ENCODE measurements at regions not wholly inside any gene's neighbourhood (a gene's known extent, or its start where the extent isn't known, plus 50 kb on each side); places are given as distances from the start of the nearest gene placed in this dataset.

DNA sequence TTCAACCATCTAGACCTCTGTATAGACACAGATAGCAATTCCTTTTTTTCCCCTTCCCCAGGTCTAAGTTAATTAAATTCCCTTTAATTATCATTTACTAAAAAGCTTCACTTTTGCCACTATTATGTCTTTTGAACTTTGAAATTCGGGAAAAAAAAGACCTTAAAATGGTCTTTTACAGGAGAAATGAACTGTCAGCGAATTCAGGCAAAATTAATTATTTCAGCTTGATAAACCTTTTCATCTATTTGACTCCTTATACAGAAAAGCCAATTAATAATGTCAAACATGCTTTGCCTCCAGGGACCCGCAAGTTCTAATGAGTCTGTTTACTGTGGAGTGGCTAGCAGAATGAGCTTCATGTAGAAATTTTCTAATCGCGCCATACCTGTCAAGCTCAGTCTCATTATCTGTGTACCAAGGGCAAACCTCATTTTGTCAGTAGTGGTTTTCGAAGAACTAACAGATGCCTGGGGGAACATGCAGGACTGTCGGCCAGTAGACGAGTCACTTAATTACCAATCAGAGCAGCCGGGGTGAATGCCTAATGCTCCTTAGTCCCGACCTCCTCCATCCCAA is 287.7 kb downstream of the INSIG2 start:
- no peak for DNase-seq

DNA sequence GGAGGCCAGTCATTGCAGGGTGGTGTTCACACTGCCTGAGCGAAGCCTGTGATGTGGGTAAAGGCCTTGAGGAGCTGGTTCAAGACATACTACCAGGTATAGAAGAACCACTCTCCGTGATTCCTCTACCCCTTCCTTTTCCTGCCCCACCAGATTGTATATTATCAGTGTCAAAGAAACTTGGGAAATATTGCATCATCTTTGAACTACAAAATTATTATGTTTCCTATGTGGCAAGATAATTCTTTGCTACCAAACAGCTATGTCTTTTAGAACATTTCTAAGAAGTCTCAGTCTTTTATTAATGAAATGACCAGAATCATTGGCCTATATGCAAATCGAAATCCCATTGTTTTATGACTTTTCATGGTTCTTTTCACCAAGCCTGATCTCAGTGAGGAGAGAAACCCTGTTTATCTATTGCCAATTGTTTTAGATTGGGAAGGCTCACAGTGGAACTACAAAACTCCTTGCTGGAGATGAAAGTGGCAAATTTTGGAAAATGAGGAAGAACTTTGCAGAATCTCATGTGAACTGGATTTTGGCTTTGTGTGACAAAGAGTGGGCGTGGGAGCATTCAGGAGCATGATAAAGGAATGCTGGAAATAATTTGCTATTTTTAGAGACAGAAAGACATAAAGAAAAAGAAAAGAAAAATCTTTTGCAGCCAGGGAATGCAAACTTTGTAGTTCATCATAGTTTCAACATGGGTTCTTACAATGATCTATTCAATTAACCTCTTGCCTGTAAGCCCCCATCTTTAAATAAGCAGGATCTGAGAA is 286.9 kb downstream of the INSIG2 start:
- no peak for DNase-seq

DNA sequence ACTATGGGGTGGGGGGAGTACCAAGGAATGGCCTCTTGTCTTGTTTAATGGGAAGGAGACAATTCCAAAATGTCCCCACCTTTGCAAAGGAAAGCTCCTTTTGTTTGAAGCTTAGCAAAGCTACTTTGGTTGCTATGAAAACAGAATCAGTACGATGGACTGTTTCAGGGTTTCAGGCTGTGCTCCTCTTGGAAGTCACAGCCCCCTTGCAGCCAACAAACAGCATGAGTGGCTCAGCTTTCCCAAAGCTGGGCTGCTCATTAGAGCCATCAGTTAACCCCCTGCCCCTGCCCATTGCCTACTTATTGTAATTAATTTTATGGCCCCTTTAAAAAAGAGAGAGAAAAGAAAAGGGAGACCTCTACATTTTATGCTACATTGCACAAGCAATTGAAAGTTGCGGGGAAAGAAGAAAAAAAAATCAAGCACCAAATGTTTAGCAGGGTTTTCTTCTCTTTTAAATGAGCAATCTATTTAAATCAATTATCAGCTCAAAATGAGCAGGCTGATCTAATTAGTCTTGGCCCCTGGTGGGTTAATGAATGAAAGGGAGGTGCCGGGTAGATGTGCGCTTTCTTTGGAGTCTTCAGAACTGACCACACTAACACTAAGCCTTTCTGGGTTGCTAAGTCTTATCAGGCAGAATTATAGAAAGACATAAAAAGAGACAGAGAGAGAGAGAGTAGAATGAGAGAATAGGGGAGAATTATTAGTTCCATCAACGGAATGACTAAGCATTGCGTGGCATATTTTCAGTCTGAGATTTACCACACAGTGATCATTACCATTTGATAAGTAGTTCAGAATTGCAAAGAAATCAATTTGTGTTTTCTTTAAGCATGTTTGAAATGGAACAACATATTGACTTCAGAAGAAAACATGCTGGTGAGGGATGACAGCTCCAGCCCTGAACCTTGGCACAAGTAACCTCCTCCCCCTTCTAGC is 284.9 kb downstream of the INSIG2 start:
- no peak for DNase-seq

DNA sequence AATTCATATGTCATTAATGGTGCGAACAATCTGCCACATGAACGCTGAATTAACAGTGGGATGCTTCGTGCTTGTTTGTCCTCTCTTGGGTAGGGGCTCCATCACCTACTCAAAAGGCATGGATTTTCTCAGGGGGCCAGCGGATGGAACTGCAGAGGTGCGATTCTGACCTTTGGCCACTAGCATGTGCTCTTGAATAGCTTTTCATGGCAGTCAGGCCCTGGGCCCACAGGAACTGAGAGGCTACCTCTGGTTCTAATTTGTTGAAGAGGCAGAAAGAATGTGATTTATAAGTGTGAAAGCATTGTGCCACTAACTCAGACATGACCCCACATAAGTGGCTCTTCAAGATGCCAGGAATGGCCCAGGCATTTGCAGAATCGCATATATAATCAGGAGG is 283.2 kb downstream of the INSIG2 start:
- DNase-seq = peak in 1 of 14 donors; percentile 8

DNA sequence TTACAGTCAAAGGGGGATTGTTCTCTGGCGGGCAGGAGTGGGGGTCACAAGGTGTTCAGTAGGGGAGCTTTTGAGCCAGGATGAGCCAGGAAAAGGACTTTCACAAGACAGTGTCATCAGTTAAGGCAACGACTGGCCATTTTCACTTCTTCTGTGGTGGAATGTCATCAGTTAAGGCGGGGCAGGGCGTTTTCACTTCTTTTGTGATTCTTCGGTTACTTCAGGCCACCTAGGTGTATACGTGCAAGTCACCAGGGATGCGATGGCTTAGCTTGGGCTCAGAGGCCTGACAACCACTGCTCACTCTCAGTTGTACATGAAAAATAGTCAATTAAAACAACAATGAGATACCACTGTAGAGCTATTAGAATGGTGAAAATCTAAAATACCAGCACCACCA is 281.2 kb downstream of the INSIG2 start:
- peak in 1 of 14 donors; percentile 1 for DNase-seq

DNA sequence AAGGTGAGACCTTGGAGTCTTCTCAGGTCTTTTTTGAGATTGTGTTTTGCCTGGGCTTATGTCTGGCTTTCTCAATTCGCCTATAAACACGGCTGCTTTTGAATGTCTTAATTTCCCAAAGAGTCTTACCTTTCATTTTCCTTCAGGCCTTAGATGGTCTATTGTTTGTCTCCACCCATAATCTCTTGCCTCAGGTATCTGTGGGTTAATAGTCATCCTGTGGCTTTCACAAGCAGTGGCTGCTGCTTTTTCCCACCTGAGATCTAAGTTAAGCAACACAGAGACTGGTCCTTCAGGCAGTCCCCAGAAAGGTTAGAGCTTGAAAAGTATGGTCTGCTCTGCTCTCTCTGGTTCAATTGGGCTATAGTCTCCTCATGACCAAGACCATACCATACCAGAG is 275.3 kb downstream of the INSIG2 start:
- no peak for DNase-seq

DNA sequence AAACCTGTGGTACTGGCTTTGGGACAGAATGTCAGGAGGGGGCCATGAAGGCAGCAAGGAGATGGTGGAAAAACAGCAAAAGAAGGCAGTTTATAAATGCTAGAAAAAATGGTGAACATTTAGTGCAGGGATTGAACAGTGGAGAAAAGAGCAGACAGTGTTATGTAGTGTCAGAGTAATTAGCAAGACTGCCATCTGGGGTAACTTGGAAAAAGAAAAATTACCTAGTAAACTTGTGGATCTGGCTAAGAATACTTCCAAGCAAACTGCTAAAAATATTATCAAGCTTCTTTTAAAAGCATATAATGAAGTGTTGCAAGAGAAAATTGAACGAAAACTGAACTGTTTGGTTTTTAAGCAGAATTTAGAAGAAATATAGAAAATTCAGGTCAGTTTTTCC is 267.8 kb downstream of the INSIG2 start:
- DNase-seq = no peak

DNA sequence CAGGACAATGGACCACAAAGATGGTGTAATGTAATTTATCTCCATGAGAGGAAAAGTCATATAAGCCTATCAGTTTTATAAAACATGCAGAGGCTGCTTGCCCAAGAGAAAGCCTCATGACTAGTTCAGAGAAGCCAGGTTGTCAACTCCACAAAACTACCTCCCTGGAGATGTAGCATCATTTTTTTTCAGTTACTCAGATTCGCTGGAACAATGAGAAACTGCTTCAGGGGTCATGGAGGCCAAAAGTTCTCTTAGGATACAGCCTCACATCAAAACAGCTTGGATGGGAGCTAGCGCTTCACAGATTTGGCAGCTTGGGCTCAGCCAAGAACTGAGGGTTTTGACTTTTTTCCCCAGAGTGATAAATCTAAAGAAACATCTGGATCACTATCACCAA is 263.5 kb downstream of the INSIG2 start:
- DNase-seq = no peak

DNA sequence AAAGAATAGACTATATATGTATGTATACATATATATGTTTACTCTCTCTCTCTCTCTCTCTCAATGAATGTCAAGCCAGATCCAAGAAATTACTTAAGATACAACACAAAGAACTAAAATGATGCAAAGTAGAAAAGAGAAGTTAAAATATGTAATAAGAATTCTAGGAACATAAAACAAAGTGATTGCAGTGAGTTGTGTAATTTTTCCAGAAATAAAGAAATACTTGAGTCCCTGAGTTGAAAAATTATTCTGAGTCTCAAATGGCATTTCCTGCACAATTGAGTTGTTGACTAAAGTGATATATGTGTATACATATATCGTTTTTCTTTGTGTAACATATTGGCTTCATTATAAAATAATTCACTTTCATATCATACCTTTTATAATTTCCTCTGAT is 262.4 kb downstream of the INSIG2 start:
- DNase-seq = no peak

DNA sequence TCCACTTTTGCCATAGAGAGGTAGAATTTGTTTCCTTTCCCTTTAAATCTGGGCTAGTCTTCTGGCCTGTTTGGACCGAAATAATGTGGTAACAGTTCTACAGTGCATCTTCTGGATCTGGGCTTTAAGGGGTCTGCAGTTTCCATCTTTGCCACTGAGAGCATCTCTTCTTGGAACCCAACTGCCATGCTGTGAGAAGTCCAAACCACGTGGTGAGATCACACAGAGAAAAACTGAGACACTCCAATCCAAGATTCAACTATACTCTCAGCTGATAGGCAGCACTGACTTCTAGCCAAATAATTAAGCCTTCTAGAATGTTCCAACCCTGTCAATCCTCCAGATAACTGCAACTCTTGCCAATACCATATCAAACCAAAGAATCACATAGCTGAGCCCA is 261.1 kb downstream of the INSIG2 start:
- no peak for DNase-seq

DNA sequence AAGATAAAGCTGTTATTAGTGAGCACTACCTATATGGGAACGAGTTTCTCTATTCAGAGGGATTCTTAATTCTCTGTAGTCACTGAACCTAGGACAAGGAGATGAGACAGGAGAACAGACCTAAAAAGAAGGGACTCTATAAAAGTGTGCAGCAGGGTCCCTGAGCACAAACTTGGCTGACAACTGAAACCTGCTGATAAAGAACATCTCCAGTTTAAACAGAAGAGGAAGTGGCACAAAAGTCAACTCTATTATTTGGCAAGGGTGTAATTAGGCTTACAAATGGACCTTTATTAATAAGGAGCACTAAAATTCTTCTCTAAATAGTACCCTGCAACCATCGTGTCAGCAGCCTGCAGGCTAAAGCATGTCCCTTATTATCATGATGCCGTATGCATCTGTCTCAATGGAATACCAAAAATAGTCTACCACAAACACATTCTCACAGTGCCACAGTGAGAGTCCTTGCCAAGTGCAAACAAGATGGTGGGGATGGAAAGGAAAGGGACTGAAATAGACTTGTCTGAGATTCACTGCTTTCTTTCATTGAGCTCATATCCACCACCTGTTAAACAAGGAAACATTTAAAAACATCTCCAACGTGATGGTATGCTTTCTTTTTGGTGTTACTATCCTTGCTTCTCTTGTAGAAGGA is 260.2 kb downstream of the INSIG2 start:
- DNase-seq = no peak

DNA sequence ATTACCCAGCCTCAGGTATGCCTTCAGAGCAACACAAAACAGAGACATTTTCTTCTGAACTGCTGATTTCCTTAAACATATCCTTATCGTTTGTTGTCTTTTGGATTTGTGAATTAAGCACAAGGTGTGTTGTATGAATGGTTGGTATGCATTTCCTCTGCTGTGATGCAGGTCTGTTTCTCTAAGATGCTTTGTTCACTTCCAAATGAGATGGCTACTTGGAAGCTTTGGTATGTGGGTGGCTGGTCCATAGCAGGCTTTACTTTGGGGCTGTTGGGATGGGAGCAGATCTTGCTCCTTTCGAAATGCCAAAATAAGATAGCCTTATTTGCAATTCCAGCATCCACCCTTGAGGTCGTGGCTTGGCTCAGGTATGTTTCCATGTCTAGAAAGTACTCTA is 257.2 kb downstream of the INSIG2 start:
- DNase-seq = no peak

DNA sequence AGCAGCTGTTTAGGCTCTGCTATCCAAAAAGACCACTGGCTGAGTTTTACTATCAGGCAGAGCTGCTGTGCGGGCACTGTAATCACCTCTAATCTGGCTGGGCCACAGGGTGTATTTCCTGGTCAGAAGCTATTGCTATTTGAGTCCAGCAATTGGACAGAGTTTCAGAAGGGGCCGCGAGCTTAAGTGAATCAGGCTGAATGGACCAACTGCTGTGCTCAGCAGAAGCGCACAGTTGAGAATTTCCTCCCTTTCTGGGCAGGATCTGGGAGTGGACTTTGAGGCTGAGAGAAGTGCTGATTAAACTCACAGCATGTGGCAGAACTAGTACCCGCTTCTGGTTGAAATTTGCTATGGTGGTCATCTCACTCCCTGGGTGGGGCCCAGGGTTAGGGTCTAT is 251.8 kb downstream of the INSIG2 start:
- DNase-seq = no peak

DNA sequence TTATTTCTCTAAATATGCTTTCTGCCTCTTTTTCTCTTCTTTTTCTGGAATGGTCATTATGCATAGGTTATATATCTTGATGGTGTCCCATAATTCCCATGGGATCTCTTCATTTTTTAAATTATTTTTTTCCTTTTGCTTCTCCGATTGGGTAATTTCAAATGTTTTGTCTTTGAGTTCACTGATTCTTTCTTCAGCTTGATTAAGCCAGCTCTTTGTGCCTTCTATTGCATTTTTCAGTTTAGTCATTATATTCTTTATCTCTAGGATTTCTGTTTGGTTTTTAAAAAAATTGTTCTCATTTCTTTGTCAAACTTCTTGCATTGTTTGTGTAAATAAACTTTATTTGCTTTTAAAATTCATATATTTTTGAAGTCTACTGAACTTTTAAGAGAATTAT is 251.1 kb downstream of the INSIG2 start:
- DNase-seq = no peak

DNA sequence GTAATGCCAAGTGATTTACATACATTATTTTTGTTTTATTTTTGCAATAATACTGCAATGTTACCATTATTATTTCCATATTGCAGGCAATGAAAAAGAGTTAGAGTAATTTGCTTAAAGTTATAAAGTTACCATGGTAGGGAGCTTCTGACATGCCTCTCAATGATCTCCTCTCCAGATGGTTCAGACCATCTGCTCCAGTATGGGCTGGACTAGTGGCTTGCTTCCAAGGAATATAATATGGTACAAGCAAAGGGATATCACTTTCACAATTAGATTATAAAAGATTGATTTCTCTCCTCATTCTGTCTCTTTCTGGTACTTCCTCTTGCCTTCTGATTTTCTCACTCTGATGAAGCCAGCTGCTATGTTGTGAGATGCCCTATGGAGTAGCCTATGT is 245.4 kb downstream of the INSIG2 start:
- DNase-seq = no peak

DNA sequence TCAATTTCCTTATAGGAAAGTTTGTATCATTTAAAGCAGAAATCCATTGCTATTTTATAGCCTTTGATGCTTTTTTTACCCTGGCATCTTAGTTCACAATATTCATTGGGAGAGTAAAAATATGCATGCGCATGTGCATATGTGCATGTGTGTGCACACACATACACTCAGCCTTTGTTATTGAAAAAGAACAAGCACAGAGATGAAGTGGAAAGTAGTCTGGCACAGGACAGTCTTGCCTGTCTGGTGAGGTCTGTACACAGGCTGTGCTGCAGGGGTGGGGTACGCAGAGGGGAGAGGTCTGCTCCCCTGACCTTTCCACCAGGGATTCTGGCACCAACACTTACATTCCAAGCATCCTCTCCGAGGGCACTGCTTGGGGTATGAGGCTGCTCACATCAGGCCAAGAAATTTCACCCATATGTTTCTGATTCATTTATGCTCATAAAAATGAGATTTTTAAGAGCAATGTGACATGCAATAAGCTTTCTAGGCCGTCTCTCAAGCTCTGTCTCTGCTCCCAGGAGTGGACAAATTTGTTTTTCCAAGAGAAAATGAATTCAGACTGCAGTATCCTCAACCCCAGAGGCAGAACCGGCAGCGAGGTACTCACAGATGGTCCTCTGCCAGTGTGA is 237.2 kb downstream of the INSIG2 start:
- DNase-seq = no peak

DNA sequence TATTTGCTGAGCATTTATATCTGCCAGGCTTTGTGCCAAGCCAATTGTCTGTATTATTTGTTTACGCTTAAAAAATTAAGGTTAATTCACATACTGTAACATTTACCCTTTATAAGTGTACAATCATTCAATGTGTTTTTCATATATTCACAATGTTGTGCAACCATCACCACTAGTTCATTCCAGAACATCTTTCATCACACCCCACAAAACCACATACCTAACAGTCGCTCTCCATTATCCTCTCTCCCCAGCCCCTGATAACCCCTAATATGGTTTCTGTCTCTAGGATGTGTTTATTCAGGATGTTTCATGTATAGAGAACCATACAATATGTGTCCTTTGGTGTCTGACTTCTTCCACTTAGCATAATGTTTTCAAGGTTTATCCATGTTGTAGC is 234.1 kb downstream of the INSIG2 start:
- no peak for DNase-seq

DNA sequence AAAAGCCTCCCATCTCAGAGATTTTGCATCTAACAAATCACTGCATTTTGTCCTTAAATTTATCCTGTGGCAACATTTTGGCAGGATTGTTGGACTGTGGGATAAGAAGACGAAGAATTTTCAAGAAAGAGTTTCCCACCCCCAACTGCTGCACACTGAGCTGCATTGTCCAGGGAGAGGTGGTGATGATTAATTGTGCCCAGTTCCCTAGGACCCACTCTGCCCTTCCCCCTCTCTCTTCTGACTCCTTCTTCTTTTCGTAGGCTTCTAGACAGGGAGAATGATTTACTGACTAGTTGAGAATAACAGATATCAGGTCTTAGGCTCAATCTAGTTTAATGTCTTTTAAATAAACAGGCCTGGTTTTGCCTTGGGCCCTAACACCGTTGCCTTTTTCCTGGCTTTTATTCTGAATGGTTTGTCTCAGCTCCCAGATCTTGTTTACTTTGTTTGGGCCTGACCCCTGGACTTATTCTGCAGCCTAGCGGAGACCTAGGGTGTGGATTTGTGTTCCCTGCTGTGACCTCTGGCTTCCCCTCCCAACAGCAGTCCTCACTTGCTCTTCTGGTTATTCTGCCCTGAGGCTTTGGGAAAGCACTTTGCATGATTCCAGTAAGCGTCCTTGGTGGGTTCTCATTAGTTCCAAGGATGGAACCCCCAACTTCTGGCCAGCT is 233.3 kb downstream of the INSIG2 start:
- DNase-seq = no peak

DNA sequence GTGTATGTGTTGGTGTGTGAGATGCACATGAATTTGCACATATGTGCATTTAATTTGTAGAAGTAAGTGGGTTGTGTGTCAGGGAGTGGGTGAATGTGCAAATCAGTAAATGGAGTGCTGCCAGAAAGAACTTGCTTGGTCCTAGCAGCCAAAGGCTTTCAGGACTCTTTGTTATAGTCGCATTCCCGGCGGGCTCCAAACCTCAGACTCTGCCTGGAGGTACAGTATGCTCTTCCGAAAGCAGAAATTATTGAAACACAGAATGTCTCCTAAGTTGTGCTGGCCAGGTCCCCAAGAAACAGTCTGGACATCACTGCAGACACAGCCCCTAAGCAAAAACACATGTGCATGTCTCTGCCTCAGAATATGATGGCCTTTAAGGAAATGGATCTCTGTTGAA is 232.4 kb downstream of the INSIG2 start:
- DNase-seq = no peak

DNA sequence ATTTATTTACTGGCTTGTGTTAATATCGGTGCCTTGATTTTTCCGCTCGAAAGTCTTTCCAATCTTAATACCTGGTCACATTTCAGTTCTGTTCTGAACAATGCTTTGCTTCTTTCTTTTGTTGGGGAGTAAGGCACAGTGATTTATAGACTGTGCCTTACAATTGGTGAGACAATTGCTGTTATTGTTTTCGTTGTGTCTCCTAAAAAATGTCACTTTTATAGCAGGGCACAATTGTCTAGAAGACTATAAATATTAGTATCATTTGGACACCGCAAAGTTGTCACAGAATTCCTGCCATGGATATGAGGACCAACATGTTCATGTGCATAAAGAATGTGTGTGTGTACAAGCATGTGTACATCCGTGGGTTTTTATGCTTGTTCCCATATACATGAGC is 231.9 kb downstream of the INSIG2 start:
- DNase-seq = no peak

DNA sequence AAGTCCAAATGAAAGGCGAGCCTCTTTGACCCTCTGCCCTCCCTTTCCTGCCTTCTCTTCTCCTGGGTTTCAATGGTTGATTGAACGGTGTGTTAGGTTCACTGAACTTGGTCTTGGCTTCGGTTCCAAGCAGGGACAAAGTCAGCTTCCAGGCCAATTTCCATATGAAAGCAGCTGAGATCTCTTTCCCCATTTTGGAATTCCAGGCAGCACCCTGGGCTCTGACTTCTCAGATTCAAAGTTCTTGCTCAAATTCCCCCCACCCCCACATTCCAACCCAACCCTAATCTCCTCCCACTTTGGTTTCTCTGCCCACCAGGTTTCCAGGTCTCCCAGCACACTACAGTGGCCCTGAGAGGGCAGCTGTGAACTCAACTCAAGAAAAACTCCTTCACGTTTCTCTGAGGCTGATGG is 231.0 kb downstream of the INSIG2 start:
- DNase-seq = no peak

DNA sequence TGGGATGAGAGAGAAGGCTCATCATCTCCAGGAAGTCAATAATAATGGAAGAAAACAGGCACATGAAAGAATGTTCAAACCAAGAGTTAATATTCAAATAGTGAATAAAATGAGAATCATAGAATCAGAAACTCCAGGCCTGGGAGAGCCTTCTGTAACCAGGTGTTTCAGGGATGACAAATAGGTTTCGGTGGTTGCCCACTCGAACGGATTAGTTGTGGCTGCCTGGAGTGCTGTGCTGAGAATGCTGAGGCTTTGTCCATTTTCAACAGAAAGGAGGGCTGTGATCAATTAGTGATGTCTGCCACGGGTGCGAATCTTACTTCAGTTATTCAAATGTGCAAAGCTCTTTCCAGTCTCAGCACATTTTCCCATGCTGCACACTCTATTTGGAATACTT is 227.3 kb downstream of the INSIG2 start:
- DNase-seq = no peak

All from C1 segment of cervical spinal cord (tissue), 14 donors.